ENCODE measurements at regions not wholly inside any gene's neighbourhood (a gene's known extent, or its start where the extent isn't known, plus 50 kb on each side); places are given as distances from the start of the nearest gene placed in this dataset.

DNA sequence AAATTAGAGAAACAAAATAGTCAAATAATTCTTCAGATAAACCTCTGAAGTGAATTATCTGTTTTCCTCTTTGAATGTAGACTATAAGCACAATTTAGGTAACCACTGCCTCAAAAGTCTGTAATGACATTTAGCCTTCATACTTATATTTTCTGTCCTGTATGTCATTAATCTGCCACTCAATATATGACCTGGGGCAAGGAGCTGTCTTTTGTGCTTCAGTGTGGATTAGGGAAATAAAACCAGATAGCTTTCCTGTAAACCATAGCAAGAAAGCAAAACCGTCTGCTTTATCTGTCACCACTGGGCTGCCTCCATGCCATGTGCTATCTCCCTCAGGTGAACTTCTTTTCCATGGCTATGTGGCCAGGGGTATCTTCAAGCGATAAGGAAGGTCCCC, 606.6 kb upstream of the C9orf72 start (continued):
- no peak for TF ChIP-seq ZNF143 (CRISPR knock-in tag; IDR thresholded peaks at IDR 0.05)
- TF ChIP-seq, protein P1, sequence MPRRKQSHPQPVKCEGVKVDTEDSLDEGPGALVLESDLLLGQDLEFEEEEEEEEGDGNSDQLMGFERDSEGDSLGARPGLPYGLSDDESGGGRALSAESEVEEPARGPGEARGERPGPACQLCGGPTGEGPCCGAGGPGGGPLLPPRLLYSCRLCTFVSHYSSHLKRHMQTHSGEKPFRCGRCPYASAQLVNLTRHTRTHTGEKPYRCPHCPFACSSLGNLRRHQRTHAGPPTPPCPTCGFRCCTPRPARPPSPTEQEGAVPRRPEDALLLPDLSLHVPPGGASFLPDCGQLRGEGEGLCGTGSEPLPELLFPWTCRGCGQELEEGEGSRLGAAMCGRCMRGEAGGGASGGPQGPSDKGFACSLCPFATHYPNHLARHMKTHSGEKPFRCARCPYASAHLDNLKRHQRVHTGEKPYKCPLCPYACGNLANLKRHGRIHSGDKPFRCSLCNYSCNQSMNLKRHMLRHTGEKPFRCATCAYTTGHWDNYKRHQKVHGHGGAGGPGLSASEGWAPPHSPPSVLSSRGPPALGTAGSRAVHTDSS (CRISPR knock-in tag; conservative IDR thresholded peaks at IDR 0.05): no peak
- no peak for TF ChIP-seq HCFC1 (IDR thresholded peaks at IDR 0.05; ENCODE audit: low read depth, low read length)
- no peak for TF ChIP-seq TOPORS (CRISPR knock-in tag; IDR thresholded peaks at IDR 0.05)
- TF ChIP-seq TBX3 (IDR thresholded peaks at IDR 0.05; ENCODE audit: borderline replicate concordance): no peak
- TF ChIP-seq THAP11 (CRISPR knock-in tag; IDR thresholded peaks at IDR 0.05): no peak
- TF ChIP-seq, protein P2, sequence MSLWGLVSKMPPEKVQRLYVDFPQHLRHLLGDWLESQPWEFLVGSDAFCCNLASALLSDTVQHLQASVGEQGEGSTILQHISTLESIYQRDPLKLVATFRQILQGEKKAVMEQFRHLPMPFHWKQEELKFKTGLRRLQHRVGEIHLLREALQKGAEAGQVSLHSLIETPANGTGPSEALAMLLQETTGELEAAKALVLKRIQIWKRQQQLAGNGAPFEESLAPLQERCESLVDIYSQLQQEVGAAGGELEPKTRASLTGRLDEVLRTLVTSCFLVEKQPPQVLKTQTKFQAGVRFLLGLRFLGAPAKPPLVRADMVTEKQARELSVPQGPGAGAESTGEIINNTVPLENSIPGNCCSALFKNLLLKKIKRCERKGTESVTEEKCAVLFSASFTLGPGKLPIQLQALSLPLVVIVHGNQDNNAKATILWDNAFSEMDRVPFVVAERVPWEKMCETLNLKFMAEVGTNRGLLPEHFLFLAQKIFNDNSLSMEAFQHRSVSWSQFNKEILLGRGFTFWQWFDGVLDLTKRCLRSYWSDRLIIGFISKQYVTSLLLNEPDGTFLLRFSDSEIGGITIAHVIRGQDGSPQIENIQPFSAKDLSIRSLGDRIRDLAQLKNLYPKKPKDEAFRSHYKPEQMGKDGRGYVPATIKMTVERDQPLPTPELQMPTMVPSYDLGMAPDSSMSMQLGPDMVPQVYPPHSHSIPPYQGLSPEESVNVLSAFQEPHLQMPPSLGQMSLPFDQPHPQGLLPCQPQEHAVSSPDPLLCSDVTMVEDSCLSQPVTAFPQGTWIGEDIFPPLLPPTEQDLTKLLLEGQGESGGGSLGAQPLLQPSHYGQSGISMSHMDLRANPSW (CRISPR knock-in tag; IDR thresholded peaks at IDR 0.05; ENCODE audit: borderline replicate concordance): no peak
- TF ChIP-seq ZNF557 (CRISPR knock-in tag; IDR thresholded peaks at IDR 0.05): no peak
- no peak for TF ChIP-seq NCOA2 (CRISPR knock-in tag; IDR thresholded peaks at IDR 0.05)
- TF ChIP-seq KDM1A (CRISPR knock-in tag; IDR thresholded peaks at IDR 0.05): no peak
- TF ChIP-seq ZNF816 (CRISPR knock-in tag; IDR thresholded peaks at IDR 0.05; ENCODE audit: borderline replicate concordance): no peak
- TF ChIP-seq ZFP36L1 (CRISPR knock-in tag; IDR thresholded peaks at IDR 0.05): no peak
